ENCODE measurements at regions not wholly inside any gene's neighbourhood (a gene's known extent, or its start where the extent isn't known, plus 50 kb on each side); places are given as distances from the start of the nearest gene placed in this dataset.

- TF ChIP-seq CTCF (IDR thresholded peaks at IDR 0.05): no peak
- TF ChIP-seq REST (IDR thresholded peaks at IDR 0.05; ENCODE audit: insufficient read depth in 1 of 2, low read depth in 2 of 2, low read length in 1 of 2): no peak
Measured at GRCh38 chr21:27694667-27695066, 727.8 kb upstream of the ADAMTS5 start.
